Middle frontal gyrus (tissue), 1 donor: ENCODE measurements at regions not wholly inside any gene's neighbourhood (a gene's known extent, or its start where the extent isn't known, plus 50 kb on each side); places are given as distances from the start of the nearest gene placed in this dataset.
"Not testable (repeated sequence)": the region's sequence is repeated elsewhere in the genome, so short reads cannot be mapped to it uniquely, and the experiment has no call there.

Source experiments
- DNase-seq: peaks from one replicate; pipeline ENCODE4 v3.0.0-alpha.2; 2015; ENCODE audit warnings: low spot score; ENCODE audit errors: extremely low spot score

DNA sequence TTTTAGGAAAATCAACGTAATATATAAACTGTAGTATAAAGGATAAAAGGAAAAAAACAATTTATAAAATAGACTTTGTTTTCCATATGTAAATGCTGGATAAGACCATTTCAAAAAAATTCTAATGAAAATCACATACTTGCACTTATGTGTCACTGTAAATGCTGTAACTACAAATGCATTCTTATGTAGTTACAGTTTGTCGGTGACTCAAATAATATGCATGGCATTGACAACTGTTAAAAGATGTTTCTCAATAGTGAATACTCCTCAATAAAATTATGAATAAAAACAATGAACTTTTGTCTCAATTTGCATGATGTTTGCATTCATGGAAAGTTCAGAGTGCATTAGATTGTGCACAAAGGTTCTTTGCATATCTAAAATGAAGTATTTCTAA is 614.0 kb upstream of the CHRM3 start:
- no peak for DNase-seq

DNA sequence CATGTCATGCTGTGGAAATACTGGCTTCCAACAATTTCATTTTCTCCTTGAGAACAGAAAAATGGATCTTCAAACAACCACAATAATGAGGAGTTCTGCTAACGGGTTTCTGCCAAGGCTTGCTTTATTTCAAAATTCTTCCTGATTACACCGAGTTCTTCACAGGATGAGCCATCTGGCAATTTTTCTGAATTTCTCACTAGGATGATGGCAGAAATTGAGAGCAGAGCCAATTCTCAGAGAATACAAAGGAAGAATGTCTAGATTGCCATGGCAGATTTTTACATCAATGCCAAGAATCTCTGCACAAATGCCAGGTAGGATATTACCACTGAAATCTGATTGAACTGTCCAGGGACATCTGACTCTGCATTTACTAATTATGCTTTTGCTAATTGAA is 619.0 kb upstream of the CHRM3 start:
- peak; percentile 21 for DNase-seq

DNA sequence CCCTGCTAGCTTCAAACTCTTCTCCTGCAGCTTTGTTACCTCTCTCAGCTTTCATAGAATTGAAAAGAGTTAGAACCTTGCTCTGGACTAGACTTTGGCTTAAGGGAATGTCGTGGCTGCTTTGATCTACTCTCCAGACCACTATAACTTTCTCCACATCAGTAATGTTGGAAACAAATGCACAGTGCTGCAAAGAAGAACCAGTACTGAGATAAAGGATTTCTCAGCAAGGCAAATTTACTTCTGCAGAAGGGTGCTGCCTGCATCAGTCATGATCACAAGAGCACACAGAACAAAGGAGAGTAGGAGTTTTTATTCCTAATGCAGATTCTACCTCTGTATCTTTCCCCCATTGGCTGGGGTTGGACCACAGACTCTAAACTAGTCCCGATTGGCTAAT is 621.6 kb upstream of the CHRM3 start:
- DNase-seq = no peak

DNA sequence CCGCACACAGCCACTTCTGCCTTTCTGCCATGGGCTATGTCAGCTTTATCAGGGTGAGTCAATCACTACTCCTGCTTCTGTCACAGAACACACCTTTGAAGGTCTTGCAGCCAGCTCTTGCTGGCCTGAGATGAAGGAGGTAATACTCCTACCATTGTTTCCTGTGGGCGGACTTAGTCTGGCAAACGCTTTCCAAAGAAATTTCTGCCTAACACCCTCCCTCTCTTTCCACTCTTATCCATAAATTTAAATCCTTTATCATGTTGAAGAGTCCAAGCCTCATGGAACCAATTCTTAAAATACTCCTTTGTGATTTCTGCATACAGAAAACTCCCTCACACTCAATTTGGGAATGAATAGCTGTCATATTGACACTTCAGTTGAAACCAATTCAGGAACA is 633.1 kb upstream of the CHRM3 start:
- peak; percentile 11 for DNase-seq

DNA sequence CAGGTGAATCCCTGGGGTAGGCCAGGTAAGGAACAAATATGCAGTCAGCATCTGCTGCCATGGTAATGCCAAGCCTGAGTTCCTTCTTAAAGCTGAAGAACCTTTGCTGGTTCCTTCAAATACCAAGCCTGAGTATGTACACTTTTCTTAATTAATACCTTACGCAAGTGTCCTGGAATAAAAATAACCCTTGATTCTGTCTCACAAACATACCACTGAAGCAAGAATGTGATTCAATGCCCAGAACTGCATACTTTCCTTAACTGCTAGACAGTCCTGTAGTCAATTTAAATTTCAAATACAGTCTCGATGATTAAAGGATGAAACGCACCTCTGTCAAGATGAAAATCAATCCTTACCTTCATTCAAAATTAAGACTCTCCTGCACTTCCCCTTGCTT is 634.0 kb upstream of the CHRM3 start:
- no peak for DNase-seq

DNA sequence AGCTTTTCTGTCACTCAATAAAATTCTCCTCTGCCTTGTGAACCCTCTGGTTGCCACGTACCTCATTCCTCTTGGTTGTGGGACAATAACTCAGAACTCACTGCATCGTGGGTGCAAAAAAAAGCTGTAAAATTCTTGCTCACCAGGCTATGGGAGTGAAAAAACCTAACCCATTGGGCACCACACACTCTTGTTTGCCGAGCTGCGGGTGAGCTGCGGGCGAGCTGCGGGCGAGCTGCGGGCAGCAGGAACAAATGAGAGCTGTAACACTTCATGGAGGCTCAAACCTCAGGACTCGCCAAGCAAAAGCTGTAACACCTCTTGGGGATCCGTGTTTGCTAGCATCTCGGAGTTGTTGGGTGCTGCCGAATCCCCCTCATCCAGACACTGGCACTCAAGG is 641.3 kb upstream of the CHRM3 start:
- no peak for DNase-seq

DNA sequence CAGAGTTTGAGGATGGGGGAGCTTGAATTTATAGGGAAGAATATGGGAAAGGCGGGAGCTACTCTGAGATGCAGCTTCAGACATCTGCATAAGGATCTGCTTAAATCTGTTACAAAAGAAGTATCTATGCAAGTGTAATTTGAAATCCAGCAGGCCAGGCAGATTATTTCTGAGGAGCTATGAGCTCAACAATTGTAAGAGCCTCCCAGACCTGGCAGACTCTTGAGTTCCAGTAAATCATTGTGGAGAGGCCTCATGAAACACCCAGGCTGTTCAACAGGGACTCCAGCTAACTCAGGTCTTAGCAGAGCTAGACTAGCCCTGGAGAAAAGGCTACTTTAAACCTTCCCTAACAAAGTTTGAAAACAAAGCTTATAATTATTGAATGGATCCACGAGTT is 647.5 kb upstream of the CHRM3 start:
- no peak for DNase-seq

DNA sequence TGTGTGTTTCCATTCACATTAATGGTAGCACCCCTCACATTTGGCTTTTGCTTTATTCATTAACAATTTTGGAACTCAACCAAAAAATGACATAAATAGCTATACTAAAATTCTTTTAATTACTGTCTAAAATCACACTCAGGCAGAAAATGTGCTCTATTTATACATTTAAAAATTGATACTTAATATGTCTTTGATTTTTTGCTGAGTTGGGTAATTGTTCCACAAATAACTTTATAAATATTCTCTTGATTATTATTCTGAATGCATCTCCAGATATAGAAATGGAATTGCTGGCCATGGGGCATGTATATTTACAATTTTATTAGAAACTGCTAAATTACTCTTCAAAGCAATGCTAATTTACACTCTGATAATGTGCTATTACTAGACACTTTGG is 658.7 kb upstream of the CHRM3 start:
- no peak for DNase-seq

DNA sequence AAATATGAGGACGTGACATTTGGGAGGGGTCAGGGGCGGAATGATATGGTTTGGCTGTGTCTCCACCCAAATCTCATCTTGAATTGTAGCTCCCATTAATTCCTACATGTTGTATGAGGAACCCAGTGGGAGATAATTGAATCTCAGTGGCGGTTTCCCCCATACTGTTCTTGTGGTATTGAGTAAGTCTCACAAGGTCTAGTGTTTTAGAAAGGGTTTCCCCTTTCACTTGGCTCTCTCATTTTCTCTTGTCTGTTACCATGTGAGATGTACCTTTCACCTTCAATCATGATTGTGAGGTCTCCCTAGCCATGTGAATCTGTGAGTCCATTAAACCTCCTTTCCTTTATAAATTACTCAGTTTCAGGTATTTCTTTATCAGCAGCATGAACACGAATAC is 663.6 kb upstream of the CHRM3 start:
- DNase-seq = no peak

DNA sequence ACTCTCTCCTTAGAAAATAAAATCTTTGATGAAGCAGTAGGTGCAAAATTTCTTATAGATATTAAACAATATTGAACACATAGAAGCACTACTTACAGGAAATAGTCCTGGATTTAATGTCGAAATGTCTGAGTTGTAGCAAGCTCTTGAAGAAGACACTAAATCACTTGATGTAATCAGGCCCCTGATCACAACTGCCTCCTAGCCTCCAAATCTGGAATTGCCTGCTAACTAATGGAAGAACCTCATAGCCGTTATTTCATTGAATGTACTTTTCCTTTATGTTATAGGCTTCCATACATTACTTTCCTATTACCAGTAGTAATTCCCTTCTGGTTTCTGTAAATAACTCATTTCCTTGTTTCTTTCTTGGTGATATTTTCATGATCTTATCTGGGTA is 675.7 kb upstream of the CHRM3 start:
- no peak for DNase-seq

DNA sequence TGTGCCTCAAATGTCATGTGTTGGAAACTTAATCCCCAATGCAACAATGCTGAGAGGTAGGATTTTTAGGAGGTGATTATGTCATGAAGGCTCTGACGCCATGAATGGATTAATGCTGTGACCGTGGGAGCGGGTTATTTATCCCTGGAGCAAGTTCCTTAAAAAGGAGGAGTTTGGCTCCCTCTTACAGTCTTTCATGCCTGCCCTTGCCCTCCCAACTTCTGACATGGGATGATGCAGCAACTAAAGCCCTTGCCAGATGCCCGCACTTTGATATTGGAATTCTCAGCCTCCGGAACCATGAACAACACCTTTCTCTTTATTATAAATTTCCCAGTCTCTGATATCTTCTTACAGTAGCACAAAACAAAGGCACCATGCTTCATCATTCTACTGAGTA is 685.3 kb upstream of the CHRM3 start:
- DNase-seq = no peak

DNA sequence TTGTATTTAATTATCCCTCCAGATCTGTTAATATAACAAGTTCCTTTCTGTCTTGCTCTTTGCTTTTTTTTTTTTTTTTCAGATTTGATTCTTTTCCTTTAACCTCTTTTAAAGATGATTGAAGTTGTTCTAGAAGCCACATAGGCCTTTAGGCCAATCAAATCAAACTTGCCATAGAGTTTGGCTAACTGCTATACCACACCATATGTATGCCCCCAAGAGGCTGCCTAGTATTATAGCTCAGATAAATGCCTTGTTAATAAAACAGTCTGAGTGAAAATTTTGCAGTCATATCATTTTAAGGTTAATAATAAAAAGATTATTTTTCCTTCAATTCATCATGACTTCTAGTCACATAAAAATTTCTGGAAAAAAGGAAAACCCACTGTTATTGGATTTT is 696.0 kb upstream of the CHRM3 start:
- no peak for DNase-seq

DNA sequence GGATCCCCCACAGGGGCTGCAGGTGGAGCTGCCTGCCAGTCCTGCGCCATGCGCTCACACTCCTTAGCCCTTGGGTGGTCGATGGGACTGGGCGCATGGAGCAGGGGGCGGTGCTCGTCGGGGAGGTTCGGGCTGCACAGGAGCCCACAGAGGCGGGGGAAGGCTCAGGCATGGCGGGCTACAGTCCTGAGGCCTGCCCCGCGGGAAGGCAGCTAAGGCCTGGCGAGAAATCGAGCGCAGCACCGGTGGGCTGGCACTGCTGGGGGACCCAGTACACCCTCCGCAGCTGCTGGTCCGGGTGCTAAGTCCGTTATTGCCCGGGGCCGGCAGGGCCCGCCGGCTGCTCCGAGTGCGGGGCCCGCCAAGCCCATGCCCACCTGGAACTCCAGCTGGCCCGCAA is 701.8 kb upstream of the CHRM3 start:
- DNase-seq = not testable (repeated sequence)

DNA sequence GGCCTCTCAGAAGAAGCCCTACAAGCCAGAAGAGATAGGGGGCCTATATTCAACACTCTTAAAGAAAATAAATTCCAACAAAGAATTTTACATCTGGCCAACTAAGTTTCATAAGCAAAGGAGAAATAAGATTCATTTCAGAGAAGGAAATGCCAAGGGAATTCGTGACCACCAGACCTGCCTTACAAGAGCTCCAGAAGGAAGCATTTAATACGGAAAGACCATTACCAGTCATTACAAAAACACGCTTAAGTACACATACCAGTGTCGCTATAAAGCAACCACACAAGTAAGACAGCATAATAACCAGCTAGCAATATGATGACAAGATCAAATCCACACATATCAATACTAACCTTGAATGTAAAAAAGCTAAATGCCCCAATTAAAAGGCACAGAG is 704.9 kb upstream of the CHRM3 start:
- no peak for DNase-seq

DNA sequence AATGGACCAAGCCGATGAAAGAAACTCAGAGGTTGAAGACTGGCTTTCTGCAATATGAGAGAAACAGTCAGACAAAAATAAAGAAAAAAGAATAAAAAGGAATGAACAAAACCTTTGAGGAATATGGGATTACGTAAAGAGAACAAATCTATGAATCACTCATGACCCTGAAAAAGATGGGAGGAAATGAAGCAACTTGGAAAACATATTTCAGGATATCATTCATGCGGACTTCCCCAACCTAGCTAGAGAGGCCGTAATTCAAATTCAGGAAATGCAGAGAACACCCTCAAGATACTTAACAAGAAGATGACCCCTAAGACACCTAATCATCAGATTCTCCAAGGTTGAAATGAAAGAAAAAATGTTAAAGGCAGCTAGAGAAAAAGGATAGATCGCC is 705.3 kb upstream of the CHRM3 start:
- no peak for DNase-seq

DNA sequence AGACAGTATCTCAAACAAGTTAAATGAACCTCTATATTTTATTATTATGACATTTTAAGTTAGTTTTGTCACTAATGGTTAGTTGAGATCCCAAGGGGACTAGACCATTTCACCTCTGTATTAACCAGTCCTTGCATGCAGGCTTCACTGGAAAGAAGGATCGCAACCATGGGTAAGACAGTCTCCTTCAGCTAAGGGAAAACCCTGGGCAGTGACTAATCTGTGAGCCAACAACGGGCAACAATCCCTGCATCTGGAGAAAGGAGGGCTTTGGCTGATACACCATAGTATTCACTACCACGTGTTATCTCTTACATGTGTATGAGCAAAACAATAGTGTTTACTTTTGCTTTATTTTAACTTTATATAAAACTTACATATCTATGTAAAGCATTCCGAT is 708.8 kb upstream of the CHRM3 start:
- DNase-seq = no peak

DNA sequence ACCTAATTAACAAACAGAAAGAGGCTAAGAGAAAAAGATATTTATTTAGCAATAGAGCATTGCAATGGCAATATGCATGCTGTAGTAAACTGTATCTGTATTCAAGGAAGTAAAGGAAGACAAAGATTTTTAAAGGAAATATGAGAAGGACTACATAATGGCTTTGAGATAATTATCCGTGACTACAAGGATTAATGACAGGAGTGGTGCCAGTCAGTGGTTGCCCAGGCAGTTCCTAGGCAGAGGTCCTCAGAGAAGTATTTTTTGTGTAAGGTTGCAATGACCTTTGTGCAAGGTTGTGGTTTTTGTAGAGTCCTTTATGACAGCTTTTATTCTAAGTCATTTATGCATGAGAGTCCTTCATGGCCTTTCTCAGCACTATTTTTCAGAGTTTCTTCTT is 711.1 kb upstream of the CHRM3 start:
- DNase-seq = no peak

DNA sequence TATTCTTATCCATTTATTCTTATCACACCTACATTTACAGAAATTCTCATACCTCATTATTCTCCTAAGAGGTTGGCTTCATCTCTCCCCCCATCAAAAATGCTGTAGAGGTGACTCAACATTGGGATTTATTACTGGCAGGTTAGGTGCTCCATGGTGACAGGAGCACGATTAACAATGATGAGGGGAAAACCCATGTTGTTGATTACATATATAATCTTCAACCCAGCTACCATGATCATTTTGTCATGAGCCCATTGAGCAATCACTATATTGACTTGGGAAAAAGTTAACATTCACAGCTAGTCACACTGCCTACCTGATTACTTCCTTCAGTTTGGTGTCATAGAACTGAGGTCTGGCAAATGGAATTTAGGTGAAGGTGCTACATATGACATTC is 712.1 kb upstream of the CHRM3 start:
- no peak for DNase-seq

DNA sequence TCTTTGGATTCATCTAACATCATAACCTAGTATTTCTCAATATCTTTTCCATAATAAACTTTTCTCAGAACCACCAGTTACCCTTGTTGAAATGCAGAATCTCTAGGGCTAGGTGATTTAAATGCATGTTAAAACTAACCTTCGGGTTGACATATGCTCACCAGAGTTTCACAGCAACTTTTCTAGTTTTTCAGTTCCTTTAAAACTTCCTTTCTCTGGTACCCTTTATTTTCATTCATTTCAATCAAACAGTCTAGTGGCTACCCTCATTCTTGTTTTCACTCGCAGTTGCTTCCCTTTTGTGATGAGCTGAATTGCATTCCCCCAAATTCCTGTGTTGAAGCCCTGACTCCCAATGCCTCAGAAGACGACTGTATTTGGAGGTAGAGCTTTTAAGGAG is 712.8 kb upstream of the CHRM3 start:
- no peak for DNase-seq

DNA sequence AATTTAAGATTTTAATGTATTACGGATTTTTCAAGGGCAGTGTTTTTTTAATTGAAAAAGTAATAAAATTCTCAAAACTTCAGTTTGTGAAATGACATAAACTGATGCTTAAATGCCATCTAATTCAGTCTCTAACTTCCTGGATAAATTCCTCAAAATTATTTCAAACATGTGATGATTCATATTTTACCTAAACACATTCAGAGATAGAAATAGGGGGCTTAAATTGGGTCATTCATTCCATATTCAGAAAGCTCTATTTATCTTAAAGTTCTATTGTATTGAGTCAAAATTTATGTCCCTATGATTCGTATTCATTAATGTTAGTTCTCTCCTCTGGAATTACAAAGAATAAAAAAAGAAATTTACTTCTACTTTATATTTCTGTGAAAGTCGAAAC is 713.6 kb upstream of the CHRM3 start:
- no peak for DNase-seq

DNA sequence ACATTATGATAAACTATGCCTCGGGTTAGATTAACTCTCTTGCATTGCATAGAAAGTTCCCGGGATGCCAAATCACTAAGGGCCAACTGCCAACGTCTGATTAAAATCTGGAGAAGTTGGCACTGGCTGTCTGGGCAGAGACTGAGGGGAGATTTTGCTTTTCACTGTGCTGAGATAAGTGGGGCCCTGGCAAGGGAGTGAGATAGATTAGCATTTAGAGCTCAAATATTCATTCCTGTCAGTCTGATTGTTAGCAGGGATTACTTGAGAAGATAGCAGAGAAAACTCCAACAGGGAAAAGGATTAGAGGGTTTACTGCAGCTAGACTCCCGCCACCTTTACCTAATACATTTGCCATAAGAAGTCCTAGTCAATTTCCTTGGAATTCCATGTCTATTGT is 714.1 kb upstream of the CHRM3 start:
- DNase-seq = no peak

DNA sequence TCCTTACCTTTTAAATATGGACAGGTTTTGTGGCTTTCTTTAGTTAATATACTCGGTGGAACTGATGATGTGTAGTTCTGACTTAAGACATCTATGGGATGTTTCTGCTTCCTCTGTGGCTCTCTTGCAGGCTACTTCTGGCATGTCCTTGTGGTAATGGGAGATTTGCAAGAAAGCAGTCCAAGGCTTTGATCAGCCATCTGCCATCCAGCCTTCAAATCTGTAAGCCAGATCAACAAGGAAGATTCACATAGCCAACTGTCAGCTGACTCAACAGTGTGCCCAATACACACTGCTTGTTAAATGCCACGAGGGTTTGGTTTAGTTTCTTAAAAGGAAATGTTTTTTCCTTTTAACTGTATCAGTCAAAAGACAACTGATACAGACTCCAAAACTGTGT is 722.2 kb upstream of the CHRM3 start:
- DNase-seq = no peak

DNA sequence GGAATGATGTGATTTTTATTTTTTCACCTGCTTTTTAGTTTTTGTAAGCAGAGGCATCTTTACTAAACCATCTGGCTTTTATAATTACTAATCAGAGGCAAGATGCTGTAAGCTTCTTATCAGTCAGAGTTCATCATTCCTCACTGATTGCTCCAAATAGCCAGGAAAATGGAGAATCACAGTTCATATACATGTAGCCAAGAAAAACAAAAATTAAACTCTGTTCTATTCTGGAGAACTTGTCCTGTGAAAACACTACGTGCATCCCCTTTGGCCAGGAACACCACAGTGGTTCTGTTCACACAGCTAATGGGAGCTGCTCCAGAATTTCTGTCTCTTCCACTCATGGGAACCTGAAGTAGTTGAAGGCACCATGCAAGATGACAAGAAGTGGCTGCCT is 725.5 kb upstream of the CHRM3 start:
- DNase-seq = no peak

DNA sequence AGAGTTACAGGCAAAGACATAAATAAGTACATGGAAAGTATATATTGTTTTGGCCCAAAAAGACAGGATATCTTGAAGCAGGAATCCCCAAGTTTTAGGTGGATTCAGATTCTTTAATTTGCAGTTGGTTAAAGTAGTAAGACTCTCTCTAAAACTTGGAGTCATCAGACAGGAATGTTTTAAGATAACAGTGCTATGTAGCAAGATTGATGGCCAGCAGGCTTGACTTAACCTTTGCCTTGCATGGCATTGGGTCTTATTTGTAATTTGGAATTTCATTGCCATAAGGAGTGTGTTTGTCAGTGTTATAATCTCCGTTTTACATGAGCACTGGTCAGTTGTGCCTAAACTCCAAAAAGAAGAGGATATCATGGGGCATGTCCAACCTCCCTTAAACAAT is 727.6 kb upstream of the CHRM3 start:
- no peak for DNase-seq
